ENCODE measurements at regions not wholly inside any gene's neighbourhood (a gene's known extent, or its start where the extent isn't known, plus 50 kb on each side); places are given as distances from the start of the nearest gene placed in this dataset.
"Not testable (repeated sequence)": the region's sequence is repeated elsewhere in the genome, so short reads cannot be mapped to it uniquely, and the experiment has no call there.

DNA sequence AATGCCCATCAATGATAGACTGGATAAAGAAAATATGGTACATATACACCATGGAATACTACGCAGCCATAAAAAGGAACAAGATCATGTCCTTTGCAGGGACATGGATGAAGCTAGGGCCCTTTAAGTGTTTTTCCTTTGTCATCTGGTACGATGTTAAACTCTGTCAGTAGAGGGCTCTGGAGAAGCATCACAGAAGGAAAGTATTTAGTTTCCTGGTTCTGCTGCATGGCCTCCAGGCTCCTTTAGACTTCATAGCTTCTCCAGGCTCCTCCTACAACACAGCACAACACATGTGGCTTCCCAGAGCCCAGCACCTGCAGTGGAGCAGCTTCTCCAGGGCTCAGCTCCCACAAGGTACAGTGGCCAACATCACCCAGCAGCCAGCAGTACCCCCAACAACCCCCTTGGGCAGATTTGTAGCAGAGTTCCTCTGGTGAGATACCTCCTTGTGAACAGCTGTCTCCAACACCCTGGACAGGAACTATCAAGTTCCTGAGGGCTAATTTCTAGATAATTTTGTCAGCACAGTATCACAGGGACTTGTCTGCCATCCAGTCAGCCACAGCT lies 63.4 kb downstream of the KCTD12 start:
- H2AFZ ChIP-seq, result no peak overlapping the region
- H3K9me3 ChIP-seq (ENCODE audit: control insufficient read depth, low read length), result no peaks in the 10 kb centered on the region
- no peak overlapping the region for H3K9ac ChIP-seq
- H3K79me2 ChIP-seq, result no peaks in the 10 kb centered on the region
- H3K4me3 ChIP-seq (ENCODE audit: low read depth, low read length), result no peak overlapping the region
- H3K4me1 ChIP-seq, result no peaks in the 10 kb centered on the region
- no peaks in the 10 kb centered on the region for H3K27me3 ChIP-seq (ENCODE audit: control insufficient read depth, insufficient read depth, low read length)
- no peaks in the 10 kb centered on the region for H3K36me3 ChIP-seq (ENCODE audit: control insufficient read depth, insufficient read depth, low read length)
- H3K4me2 ChIP-seq (ENCODE audit: low read length), result no peak overlapping the region
- no peak for TF ChIP-seq CTCF (IDR thresholded peaks at IDR 0.05)
- H3K27ac ChIP-seq, result no peak overlapping the region

GRCh38 chr13:76821222-76821621 lies 65.0 kb downstream of the KCTD12 start:
- not testable (repeated sequence) for H3K9me3 ChIP-seq (ENCODE audit: control insufficient read depth, low read length); H3K27me3 ChIP-seq (ENCODE audit: control insufficient read depth, insufficient read depth, low read length); H3K4me3 ChIP-seq (ENCODE audit: low read depth, low read length); H3K36me3 ChIP-seq (ENCODE audit: control insufficient read depth, insufficient read depth, low read length); H3K4me1 ChIP-seq; H3K9ac ChIP-seq; H3K27ac ChIP-seq; H2AFZ ChIP-seq; H3K4me2 ChIP-seq (ENCODE audit: low read length); H3K79me2 ChIP-seq

GRCh38 chr13:76820759-76821158 lies 65.4 kb downstream of the KCTD12 start:
- Histone ChIP-seq H3K9ac (no peak overlapping the region), H3K4me1 (no peaks in the 10 kb centered on the region), H3K27me3 (ENCODE audit: control insufficient read depth, insufficient read depth, low read length) (no peaks in the 10 kb centered on the region), H3K36me3 (ENCODE audit: control insufficient read depth, insufficient read depth, low read length) (no peaks in the 10 kb centered on the region), H3K79me2 (no peaks in the 10 kb centered on the region), H3K9me3 (ENCODE audit: control insufficient read depth, low read length) (no peaks in the 10 kb centered on the region), H2AFZ (no peak overlapping the region), H3K27ac (no peak overlapping the region), H3K4me2 (ENCODE audit: low read length) (no peak overlapping the region), H3K4me3 (ENCODE audit: low read depth, low read length) (no peak overlapping the region)
- TF ChIP-seq CTCF (IDR thresholded peaks at IDR 0.05), result no peak

- no peaks in the 10 kb centered on the region for H3K36me3 ChIP-seq (ENCODE audit: control insufficient read depth, insufficient read depth, low read length)
- H3K27me3 ChIP-seq (ENCODE audit: control insufficient read depth, insufficient read depth, low read length), result no peaks in the 10 kb centered on the region
- H3K27ac ChIP-seq, result no peak overlapping the region
- H3K4me2 ChIP-seq (ENCODE audit: low read length), result no peak overlapping the region
- no peak overlapping the region for H3K4me3 ChIP-seq (ENCODE audit: low read depth, low read length)
- no peaks in the 10 kb centered on the region for H3K4me1 ChIP-seq
- H3K9ac ChIP-seq, result no peak overlapping the region
- H3K9me3 ChIP-seq (ENCODE audit: control insufficient read depth, low read length), result no peaks in the 10 kb centered on the region
- no peak for TF ChIP-seq CTCF (IDR thresholded peaks at IDR 0.05)
- no peak overlapping the region for H2AFZ ChIP-seq
- no peaks in the 10 kb centered on the region for H3K79me2 ChIP-seq
These were observed 69.8 kb downstream of the KCTD12 start for GRCh38 chr13:76816394-76816793.

DNA sequence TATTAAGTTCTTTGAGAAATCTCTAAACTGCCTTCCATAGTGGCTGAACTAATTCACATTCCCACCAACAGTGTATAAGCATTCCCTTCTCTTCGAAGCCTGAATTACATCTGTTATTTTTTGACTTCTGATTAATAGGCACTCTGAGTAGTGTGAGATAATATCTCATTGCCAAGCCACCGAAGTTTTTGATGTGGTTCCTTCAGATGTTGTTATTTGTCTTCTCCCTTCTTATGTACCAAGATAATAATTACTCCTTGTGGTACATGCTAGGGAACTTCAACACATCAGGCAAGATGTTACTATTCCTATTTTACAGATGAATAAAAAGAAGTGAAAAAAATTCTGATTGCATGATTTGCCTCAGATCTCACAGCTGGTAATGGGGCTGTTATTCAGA lies 70.9 kb downstream of the KCTD12 start:
- no peak for TF ChIP-seq CTCF (IDR thresholded peaks at IDR 0.05)
- Histone ChIP-seq H3K4me2 (ENCODE audit: low read length) (no peak overlapping the region), H3K9ac (no peak overlapping the region), H3K4me1 (no peaks in the 10 kb centered on the region), H3K36me3 (ENCODE audit: control insufficient read depth, insufficient read depth, low read length) (no peaks in the 10 kb centered on the region), H2AFZ (no peak overlapping the region), H3K9me3 (ENCODE audit: control insufficient read depth, low read length) (no peaks in the 10 kb centered on the region), H3K4me3 (ENCODE audit: low read depth, low read length) (no peak overlapping the region), H3K27ac (no peak overlapping the region), H3K27me3 (ENCODE audit: control insufficient read depth, insufficient read depth, low read length) (no peaks in the 10 kb centered on the region), H3K79me2 (no peaks in the 10 kb centered on the region)

Measured in parathyroid adenoma (tissue), 2 donors.